GM12874 (cell line): ENCODE measurements at regions not wholly inside any gene's neighbourhood (a gene's known extent, or its start where the extent isn't known, plus 50 kb on each side); places are given as distances from the start of the nearest gene placed in this dataset.

ENCODE experiments used
- TF ChIP-seq, protein P1 (sequence below): IDR thresholded peaks from 2 replicates; pipeline ENCODE4 v1.5.1; 2011; ENCODE audit warnings: low read depth, mild to moderate bottlenecking, control low read depth, low read length, moderate library complexity; ENCODE audit not compliant: insufficient read depth

DNA sequence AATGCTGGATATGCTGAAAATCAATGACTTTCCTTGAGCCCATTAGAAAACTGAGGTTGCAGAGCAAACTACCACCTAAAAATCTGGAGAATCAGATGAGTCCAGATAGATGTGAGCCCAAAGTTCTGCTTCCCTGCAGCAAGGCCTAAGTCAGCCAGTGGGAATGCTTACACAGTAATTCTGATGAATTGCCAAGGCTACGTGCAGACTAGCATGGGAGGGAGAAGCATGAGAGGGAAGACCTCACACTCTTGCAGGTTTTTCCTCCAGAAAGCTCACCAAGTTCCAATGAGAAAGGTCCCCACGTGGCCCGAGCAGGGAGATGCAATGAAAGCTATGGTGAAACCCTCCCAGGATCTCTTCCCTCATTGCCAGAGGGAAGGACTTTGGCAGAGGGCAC, 104.8 kb upstream of the SIRPA start:
- TF ChIP-seq, protein P1, sequence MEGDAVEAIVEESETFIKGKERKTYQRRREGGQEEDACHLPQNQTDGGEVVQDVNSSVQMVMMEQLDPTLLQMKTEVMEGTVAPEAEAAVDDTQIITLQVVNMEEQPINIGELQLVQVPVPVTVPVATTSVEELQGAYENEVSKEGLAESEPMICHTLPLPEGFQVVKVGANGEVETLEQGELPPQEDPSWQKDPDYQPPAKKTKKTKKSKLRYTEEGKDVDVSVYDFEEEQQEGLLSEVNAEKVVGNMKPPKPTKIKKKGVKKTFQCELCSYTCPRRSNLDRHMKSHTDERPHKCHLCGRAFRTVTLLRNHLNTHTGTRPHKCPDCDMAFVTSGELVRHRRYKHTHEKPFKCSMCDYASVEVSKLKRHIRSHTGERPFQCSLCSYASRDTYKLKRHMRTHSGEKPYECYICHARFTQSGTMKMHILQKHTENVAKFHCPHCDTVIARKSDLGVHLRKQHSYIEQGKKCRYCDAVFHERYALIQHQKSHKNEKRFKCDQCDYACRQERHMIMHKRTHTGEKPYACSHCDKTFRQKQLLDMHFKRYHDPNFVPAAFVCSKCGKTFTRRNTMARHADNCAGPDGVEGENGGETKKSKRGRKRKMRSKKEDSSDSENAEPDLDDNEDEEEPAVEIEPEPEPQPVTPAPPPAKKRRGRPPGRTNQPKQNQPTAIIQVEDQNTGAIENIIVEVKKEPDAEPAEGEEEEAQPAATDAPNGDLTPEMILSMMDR: no peak

DNA sequence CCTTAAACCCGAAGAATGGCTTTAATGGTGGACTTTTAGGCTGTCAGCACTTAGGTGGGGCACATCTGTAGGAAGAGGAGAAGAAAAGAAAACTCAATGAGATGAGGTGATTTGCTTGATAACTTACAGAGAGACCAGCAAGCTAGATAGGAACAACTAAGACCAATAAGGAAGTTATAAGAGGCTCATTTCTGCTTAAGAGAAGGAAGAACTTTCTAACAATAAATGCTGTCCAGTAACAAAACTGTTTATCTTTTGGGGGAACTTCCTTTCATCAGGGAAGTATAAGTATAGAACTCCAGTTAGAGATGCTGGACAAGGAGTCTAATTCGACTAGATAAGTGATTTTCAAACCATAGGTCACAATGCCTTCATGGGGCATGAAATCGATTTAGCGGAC, 107.2 kb upstream of the SIRPA start:
- TF ChIP-seq, protein P1: no peak

DNA sequence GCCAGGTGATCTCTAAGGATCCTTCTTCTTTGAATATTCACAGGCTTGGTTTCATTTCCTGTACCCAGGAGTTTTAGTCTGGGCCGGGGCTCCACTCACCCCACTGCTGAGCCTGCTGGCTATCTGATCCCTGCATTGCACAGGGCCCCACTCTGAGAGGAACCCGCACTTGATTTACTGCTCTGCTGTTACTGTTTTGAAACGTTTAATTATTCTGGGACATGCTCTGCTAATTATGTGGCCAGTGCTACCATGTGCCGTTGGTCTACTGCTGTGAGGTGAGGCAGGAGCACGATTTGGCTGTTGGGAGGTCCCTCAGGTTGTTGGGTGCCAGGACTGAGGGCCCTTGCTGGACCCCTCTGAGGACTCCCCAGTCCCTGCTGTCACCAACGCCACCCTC, 108.7 kb upstream of the SIRPA start:
- TF ChIP-seq, protein P1: no peak

DNA sequence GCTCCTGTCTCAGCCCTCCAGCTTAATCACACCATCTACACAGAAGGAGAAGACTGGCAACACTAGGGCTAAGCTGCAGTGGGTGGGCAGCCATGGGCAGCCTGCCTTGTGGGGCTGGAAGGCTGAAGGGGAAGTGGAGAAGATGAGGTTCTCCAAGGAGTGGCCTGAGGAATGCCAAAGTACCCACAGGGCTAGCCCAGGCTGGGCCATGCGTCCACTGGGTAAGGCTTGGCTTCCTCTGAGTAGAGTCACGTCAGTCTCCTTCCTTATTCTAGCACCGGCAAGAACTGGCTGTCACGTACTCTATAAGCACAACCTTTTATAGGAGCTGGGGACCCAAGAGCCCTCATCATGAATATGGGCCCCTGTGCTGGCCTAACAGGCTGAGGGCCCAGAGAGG, 110.6 kb upstream of the SIRPA start:
- TF ChIP-seq, protein P1: no peak

DNA sequence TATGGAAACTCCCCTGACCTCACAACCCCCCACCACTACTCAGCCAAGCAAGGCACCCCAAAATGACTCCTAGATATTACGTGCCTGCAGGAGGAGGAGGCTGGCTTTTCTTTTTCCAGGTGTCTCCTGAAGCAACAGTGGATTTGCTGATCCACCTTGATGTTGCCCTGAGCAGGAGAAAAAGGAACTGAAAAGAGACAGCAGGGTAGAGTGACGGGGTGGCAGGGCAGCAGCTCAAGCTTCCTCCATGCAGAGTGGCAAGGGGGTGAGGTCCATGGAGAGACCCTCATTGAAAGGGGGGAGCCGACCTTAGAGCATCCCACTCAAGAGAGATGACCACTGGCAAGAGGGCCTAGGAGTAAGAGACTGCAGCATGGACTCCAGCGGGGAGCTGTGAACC, 112.0 kb upstream of the SIRPA start:
- TF ChIP-seq, protein P1: no peak

DNA sequence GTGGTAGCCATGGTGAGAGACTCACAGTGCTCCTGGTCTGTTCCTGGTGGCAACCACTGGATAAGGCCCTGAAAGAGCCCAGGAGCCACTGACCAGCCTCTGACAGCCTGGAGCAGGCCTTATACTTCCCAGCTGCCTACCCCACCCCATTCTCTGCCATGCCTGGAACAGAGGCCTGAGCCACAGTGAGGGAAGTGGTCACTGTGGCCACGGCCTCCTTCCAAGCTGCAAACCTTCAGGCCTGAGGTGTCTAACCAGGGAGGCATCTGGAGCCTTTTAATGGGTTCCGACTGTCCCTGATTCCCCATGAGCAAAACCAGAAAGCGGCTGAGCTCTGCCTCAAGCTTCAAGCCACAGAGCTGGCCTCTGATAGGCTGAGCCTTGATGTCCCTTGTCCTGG, 113.0 kb upstream of the SIRPA start:
- TF ChIP-seq, protein P1: no peak

DNA sequence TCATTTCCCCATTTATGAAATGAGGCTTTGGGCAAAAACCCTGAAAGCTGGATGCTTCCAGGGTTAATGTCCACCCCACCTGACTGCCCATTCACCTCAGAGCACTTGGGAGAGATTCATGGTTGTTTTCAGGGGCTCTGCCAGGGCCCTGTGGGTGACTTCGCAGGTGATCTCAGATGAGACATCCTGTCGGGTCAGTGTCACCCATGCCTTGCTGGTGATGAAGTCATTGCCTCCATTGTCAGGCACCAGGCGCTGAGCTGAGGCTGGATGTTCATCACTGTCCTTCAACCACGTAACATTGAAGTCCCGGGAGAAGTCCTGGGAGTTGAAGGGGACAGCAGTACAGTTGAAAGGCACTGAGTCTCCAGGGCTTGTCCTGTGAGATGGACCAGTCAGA, 115.6 kb upstream of the SIRPA start:
- TF ChIP-seq, protein P1: no peak

DNA sequence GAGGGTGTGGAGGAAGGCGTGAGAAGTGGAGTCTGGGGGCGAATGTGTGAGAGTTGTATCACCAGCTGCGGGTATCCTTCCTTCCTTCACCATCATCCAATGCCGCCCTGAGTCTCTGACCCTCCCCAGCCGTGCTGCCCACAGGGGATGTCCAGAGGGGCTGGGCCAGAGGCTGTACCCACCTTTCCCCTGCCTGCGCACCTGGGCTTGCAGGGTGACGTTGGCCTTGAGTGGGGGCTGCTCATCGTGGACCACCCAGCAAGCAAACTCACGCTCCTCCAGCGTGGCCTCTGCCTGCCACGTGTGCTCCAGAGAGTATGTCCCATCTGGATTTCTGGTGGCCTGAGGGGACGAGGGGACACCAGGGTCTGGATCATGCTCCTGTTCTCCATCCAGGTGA, 116.9 kb upstream of the SIRPA start:
- TF ChIP-seq, protein P1: no peak
